K562 (cell line): ENCODE measurements at regions not wholly inside any gene's neighbourhood (a gene's known extent, or its start where the extent isn't known, plus 50 kb on each side); places are given as distances from the start of the nearest gene placed in this dataset.
"Not testable (repeated sequence)": the region's sequence is repeated elsewhere in the genome, so short reads cannot be mapped to it uniquely, and the experiment has no call there.

Experiments
- ATAC-seq: fragments of 200-7000 bp; cut with Tn5 transposase; 3 replicates; pipeline ENCODE4 v1.9.1; 2020; ENCODE audit warnings: moderate library complexity
- BruUV-seq: library from RNA; stranded (reverse); fragments of 400-500 nt; replicated peaks from 2 replicates; lab custom pipeline; 2021; lab: Mats Ljungman, UMichigan
- CTCF ChIA-PET: fragments of 300-600 bp; formaldehyde crosslinking; extraction: SDS; loops from one replicate; lab custom pipeline; 2021; ENCODE audit warnings: low intra/inter-chr PET ratio; lab: Yijun Ruan, JAX
- POLR2A ChIA-PET: fragments of 300-600, 350-650 bp; sonication (Branson Sonifier 250); formaldehyde crosslinking; extraction: SDS; loops from one replicate; lab custom pipeline; 2021; ENCODE audit warnings: antibody characterized with exemption, inconsistent platforms; lab: Yijun Ruan, JAX
- DNase-seq, 4 experiments: peaks; one replicate each; pipeline versions ENCODE4 v3.0.0 to v3.0.0-alpha.2; 2011 to 2018; ENCODE audit warnings: low spot score in 3 of 4, mixed read lengths in 3 of 4; ENCODE audit errors: extremely low read depth in 1 of 4
- FAIRE-seq: peaks from 2 replicates; lab custom pipeline; 2011; peaks lifted over from hg19 to GRCh38; lab: Jason Lieb, UNC
- H2AFZ ChIP-seq: 2 replicates; pipeline ENCODE4 v1.6.0; 2011; ENCODE audit warnings: low read depth, low read length, control low read depth, inconsistent platforms
- H3K27ac ChIP-seq: fragments of 200-600 bp; 3 replicates; pipeline ENCODE4 v1.8.0; 2011; ENCODE audit warnings: low read depth, mild to moderate bottlenecking, control low read depth, inconsistent platforms, low read length, moderate library complexity, mixed read lengths; ENCODE audit errors: extremely low read depth
- H3K27me3 ChIP-seq, 2 experiments: fragments of 300-600 bp in 1 of 2; 2 replicates in 1 of 2; 3 replicates in 1 of 2; pipeline versions ENCODE4 v1.6.0 to v1.8.0; 2011; ENCODE audit warnings: inconsistent platforms in 2 of 2, low read length in 2 of 2, mild to moderate bottlenecking in 1 of 2, mixed read lengths in 1 of 2, moderate library complexity in 1 of 2; ENCODE audit not compliant: control insufficient read depth in 2 of 2, insufficient read depth in 2 of 2
- H3K36me3 ChIP-seq: fragments of 300-600 bp; 3 replicates; pipeline ENCODE4 v1.8.0; 2011; ENCODE audit warnings: mild to moderate bottlenecking, low read length, inconsistent platforms; ENCODE audit not compliant: control insufficient read depth, insufficient read depth
- H3K4me1 ChIP-seq, 2 experiments: fragments of 200-600 bp in 1 of 2; replicated peaks in 1 of 2; 2 replicates in 1 of 2; 3 replicates in 1 of 2; pipeline versions ENCODE4 v1.5.1 to v1.8.0; 2011; ENCODE audit warnings: inconsistent platforms in 2 of 2, low read length in 2 of 2, mild to moderate bottlenecking in 1 of 2, mixed read lengths in 1 of 2, moderate library complexity in 1 of 2; ENCODE audit not compliant: control insufficient read depth in 2 of 2, insufficient read depth in 2 of 2
- H3K4me2 ChIP-seq: 2 replicates; pipeline ENCODE4 v1.6.1; 2011; ENCODE audit warnings: low read length, control low read depth, inconsistent platforms, mixed read lengths; ENCODE audit not compliant: insufficient read depth
- H3K4me3 ChIP-seq: fragments of 200-600 bp; sonication (generic), shearing (Covaris generic); 2 replicates; pipeline ENCODE4 v1.5.1; 2016; ENCODE audit warnings: control low read depth, inconsistent platforms
- H3K79me2 ChIP-seq: fragments of 200-600 bp; 3 replicates; pipeline ENCODE4 v1.8.0; 2011; ENCODE audit warnings: low read length, inconsistent platforms; ENCODE audit not compliant: control insufficient read depth, insufficient read depth
- H3K9ac ChIP-seq, 2 experiments: 2 replicates each; pipeline versions ENCODE4 v1.6.0 to v1.6.1; 2011; ENCODE audit warnings: low read depth in 2 of 2, low read length in 2 of 2, control low read depth in 1 of 2, inconsistent platforms in 1 of 2, mild to moderate bottlenecking in 1 of 2, mixed read lengths in 1 of 2; ENCODE audit not compliant: insufficient read depth in 1 of 2
- H3K9me1 ChIP-seq: one replicate; pipeline ENCODE4 v1.6.0; 2011; ENCODE audit warnings: inconsistent platforms, mild to moderate bottlenecking, low read length, moderate library complexity; ENCODE audit not compliant: control insufficient read depth, insufficient read depth
- H3K9me3 ChIP-seq: replicated peaks from 2 replicates; pipeline ENCODE4 v1.5.1; 2011; ENCODE audit warnings: low read depth, low read length, inconsistent platforms; ENCODE audit not compliant: control insufficient read depth, insufficient read depth
- H4K20me1 ChIP-seq: replicated peaks from 2 replicates; pipeline ENCODE4 v1.6.1; 2011; ENCODE audit warnings: low read length, inconsistent platforms, mixed read lengths; ENCODE audit not compliant: control insufficient read depth, insufficient read depth
- CHD4 ChIP-seq: fragments of 200-600 bp; sonication (generic); IDR thresholded peaks from 3 replicates; pipeline ENCODE4 v1.6.1; 2012; ENCODE audit warnings: low read depth, mild to moderate bottlenecking, mixed read lengths, low read length, inconsistent platforms; ENCODE audit not compliant: insufficient read depth, insufficient replicate concordance, poor library complexity, severe bottlenecking
- TEAD4 ChIP-seq, 2 experiments: sonication (generic) in 1 of 2; formaldehyde crosslinking in 1 of 2; IDR thresholded peaks; 2 replicates each; pipeline versions ENCODE4 v1.6.1 to v1.8.0; 2012 to 2022; ENCODE audit warnings: borderline replicate concordance in 1 of 2, inconsistent platforms in 1 of 2, low read length in 1 of 2, mild to moderate bottlenecking in 1 of 2, missing genetic modification reagents in 1 of 2
- WGBS: fragments of 100-300 bp; shearing (Covaris generic); methylation state at CpG from one replicate; pipeline ENCODE4 v1.1.6; 2016; ENCODE audit warnings: low coverage, mixed read lengths; ENCODE audit not compliant: insufficient coverage; ENCODE audit errors: missing lambda C conversion rate; 5-methylcytosine and 5-hydroxymethylcytosine counted together
- in situ Hi-C: fragments of 300-500 bp; cut with MboI; formaldehyde crosslinking; loops from 4 replicates; pipeline ENCODE4 v1.15.0; 2018; ENCODE audit warnings: inconsistent platforms, mixed read lengths
- intact Hi-C: fragments of 100-400 bp; cut with micrococcal nuclease; formaldehyde crosslinking; loops from 2 replicates; pipeline ENCODE4 v1.14.2; 2022

DNA sequence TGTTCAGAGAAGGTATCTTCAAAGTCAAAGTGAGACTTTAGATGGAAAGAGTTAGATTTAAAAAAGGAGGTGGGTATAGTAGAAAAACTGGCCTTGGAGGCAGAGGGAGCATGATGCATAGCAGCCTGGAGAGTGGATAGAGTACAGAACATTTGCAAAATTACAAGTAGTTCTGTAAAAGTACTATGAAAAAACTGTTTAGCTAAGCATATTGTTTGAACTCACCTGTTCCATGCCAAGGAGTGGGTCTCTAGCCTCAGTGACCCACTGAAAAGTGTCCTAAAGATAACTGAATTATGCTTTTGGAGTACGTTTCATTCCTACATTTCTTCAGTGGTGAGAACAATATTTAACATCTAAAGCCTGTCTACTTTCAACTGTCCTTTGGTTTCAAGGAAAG, 218.9 kb downstream of the NAP1L3 start:
- WGBS, result 0% methylated on average over 1 of the region's 1 CpG
- no peaks in the 10 kb centered on the region for H3K9me3 ChIP-seq
- FAIRE-seq (no peak), ATAC-seq (no peak), DNase-seq (no peak)
- H3K36me3 ChIP-seq, result no peaks in the 10 kb centered on the region
- no TSS peak for BruUV-seq
- H3K4me3 ChIP-seq, result no peak overlapping the region
- H3K4me2 ChIP-seq, result no peak overlapping the region
- no peaks in the 10 kb centered on the region for H3K4me1 ChIP-seq
- H3K9ac ChIP-seq, result no peak overlapping the region
- no peaks in the 10 kb centered on the region for H4K20me1 ChIP-seq
- no peaks in the 10 kb centered on the region for H3K9me1 ChIP-seq
- POLR2A ChIA-PET, result no interaction called here
- in situ Hi-C loops, result no loop called here
- H3K27me3 ChIP-seq, result no peaks in the 10 kb centered on the region
- no peaks in the 10 kb centered on the region for H3K79me2 ChIP-seq
- H3K27ac ChIP-seq, result no peak overlapping the region
- intact Hi-C loops, result no loop called here
- TF ChIP-seq TEAD4 (IDR thresholded peaks at IDR 0.05; ENCODE audit: low read length), result no peak
- TF ChIP-seq TEAD4 (CRISPR knock-in tag; IDR thresholded peaks at IDR 0.05; ENCODE audit: borderline replicate concordance), result no peak
- TF ChIP-seq CHD4, result no peak
- H2AFZ ChIP-seq, result no peak overlapping the region
- CTCF ChIA-PET, result no interaction called here

DNA sequence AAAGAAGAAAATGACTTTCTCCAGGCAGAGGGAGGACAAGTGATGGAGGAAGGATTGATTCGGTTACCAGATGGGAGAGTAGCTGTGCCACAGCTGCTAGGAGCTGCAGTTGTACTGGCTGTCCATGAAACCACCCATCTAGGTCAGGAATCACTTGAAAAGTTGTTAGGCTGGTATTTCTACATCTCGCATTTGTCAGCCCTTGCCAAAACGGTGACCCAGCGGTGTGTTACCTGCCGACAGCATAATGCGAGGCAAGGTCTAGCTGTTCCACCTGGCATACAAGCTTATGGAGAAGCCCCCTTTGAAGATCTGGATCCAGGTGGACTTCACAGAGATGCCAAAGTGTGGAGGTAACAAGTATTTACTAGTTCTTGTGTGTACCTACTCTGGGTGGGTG, 238.7 kb downstream of the NAP1L3 start:
- H3K4me2 ChIP-seq, in situ Hi-C loops, H2AFZ ChIP-seq, H4K20me1 ChIP-seq, POLR2A ChIA-PET, DNase-seq, H3K27ac ChIP-seq, H3K4me3 ChIP-seq, H3K79me2 ChIP-seq, H3K27me3 ChIP-seq, CTCF ChIA-PET, H3K4me1 ChIP-seq, H3K9ac ChIP-seq, FAIRE-seq, BruUV-seq, H3K9me3 ChIP-seq, H3K36me3 ChIP-seq, intact Hi-C loops, H3K9me1 ChIP-seq, ATAC-seq: not testable (repeated sequence)
- WGBS, result 8% methylated on average over 6 of the region's 6 CpGs
